IMR-90 (cell line): ENCODE measurements at regions not wholly inside any gene's neighbourhood (a gene's known extent, or its start where the extent isn't known, plus 50 kb on each side); places are given as distances from the start of the nearest gene placed in this dataset.

Source experiments
- ATAC-seq: fragments of 200-7000 bp; cut with Tn5 transposase; 2 replicates; pipeline ENCODE4 v1.9.1; 2020; ENCODE audit warnings: low read depth, mild to moderate bottlenecking, moderate library complexity
- BruUV-seq: library from RNA; stranded (reverse); fragments of 400-500 nt; replicated peaks from 2 replicates; lab custom pipeline; 2021; lab: Mats Ljungman, UMichigan
- CTCF ChIA-PET: fragments of 300-600 bp; formaldehyde crosslinking; extraction: SDS; loops from one replicate; lab custom pipeline; 2021; ENCODE audit warnings: antibody characterized with exemption; lab: Yijun Ruan, JAX
- POLR2A ChIA-PET: fragments of 300-600 bp; sonication (Branson Sonifier 250); formaldehyde crosslinking; loops from one replicate; lab custom pipeline; 2022; ENCODE audit warnings: antibody characterized with exemption; ENCODE audit not compliant: unreplicated experiment; lab: Charles Lee
- DNase-seq: peaks from one replicate; pipeline ENCODE4 v3.0.0; 2013
- H2AFZ ChIP-seq: replicated peaks from 2 replicates; pipeline ENCODE3; 2013; ENCODE audit warnings: low read length, mild to moderate bottlenecking; ENCODE audit not compliant: poor library complexity
- H2AK5ac ChIP-seq: 2 replicates; pipeline ENCODE4 v1.6.1; 2013; ENCODE audit warnings: low read depth, low read length, inconsistent platforms
- H2AK9ac ChIP-seq: replicated peaks from 2 replicates; pipeline ENCODE3; 2013; ENCODE audit warnings: mild to moderate bottlenecking, low read depth, low read length, moderate library complexity; ENCODE audit not compliant: poor library complexity
- H2BK120ac ChIP-seq: 2 replicates; pipeline ENCODE4 v1.6.1; 2013; ENCODE audit warnings: low read depth, low read length, inconsistent platforms
- H2BK15ac ChIP-seq: 3 replicates; pipeline ENCODE4 v1.6.1; 2013; ENCODE audit warnings: low read depth, low read length, inconsistent platforms
- H2BK20ac ChIP-seq: 2 replicates; pipeline ENCODE4 v1.6.1; 2013; ENCODE audit warnings: low read depth, mild to moderate bottlenecking, inconsistent platforms, low read length, moderate library complexity
- H2BK5ac ChIP-seq: 2 replicates; pipeline ENCODE4 v1.6.1; 2013; ENCODE audit warnings: mild to moderate bottlenecking, low read depth, low read length, inconsistent platforms; ENCODE audit not compliant: poor library complexity, severe bottlenecking
- H3K14ac ChIP-seq: replicated peaks from 2 replicates; pipeline ENCODE4 v1.6.1; 2013; ENCODE audit warnings: low read depth, low read length, inconsistent platforms
- H3K18ac ChIP-seq: 2 replicates; pipeline ENCODE4 v1.6.1; 2013; ENCODE audit warnings: low read depth, low read length, control low read depth
- H3K23ac ChIP-seq: 2 replicates; pipeline ENCODE4 v1.6.1; 2013; ENCODE audit warnings: low read depth, low read length, inconsistent platforms
- H3K27ac ChIP-seq: 2 replicates; pipeline ENCODE4 v1.5.1; 2013; ENCODE audit warnings: mild to moderate bottlenecking, control low read depth, low read length; ENCODE audit not compliant: insufficient read depth
- H3K27me3 ChIP-seq: 2 replicates; pipeline ENCODE4 v1.6.1; 2013; ENCODE audit warnings: low read length; ENCODE audit not compliant: control insufficient read depth, insufficient read depth
- H3K36me3 ChIP-seq: 2 replicates; pipeline ENCODE4 v1.6.1; 2013; ENCODE audit warnings: low read length, mixed read lengths; ENCODE audit not compliant: control insufficient read depth, insufficient read depth
- H3K4ac ChIP-seq: 2 replicates; pipeline ENCODE4 v1.6.1; 2013; ENCODE audit warnings: low read depth, low read length, inconsistent platforms
- H3K4me1 ChIP-seq: 2 replicates; pipeline ENCODE4 v1.6.1; 2013; ENCODE audit warnings: low read length, mixed read lengths; ENCODE audit not compliant: control insufficient read depth, insufficient read depth
- H3K4me2 ChIP-seq: 2 replicates; pipeline ENCODE4 v1.6.1; 2013; ENCODE audit warnings: low read depth, mild to moderate bottlenecking, control low read depth, low read length, moderate library complexity
- H3K4me3 ChIP-seq: 2 replicates; pipeline ENCODE4 v1.5.1; 2013; ENCODE audit warnings: low read depth, mild to moderate bottlenecking, control low read depth, low read length, moderate library complexity; ENCODE audit not compliant: insufficient read depth
- H3K56ac ChIP-seq: 2 replicates; pipeline ENCODE4 v1.6.1; 2013; ENCODE audit warnings: low read length, inconsistent platforms; ENCODE audit not compliant: insufficient read depth; ENCODE audit errors: extremely low read depth
- H3K79me1 ChIP-seq, 2 experiments: 2 replicates each; pipeline ENCODE4 v1.6.1; 2013; ENCODE audit warnings: low read length in 2 of 2, inconsistent platforms in 1 of 2, low read depth in 1 of 2
- H3K9ac ChIP-seq: 2 replicates; pipeline ENCODE4 v1.6.1; 2013; ENCODE audit warnings: low read depth, low read length, control low read depth
- H3K9me1 ChIP-seq: 2 replicates; pipeline ENCODE4 v1.6.1; 2013; ENCODE audit warnings: low read length, inconsistent platforms; ENCODE audit not compliant: insufficient read depth
- H3K9me3 ChIP-seq: 2 replicates; pipeline ENCODE4 v1.6.1; 2013; ENCODE audit warnings: low read length; ENCODE audit not compliant: control insufficient read depth, insufficient read depth
- H4K20me1 ChIP-seq: 2 replicates; pipeline ENCODE4 v1.6.1; 2013; ENCODE audit warnings: low read length, inconsistent platforms; ENCODE audit not compliant: insufficient read depth
- H4K5ac ChIP-seq: 2 replicates; pipeline ENCODE4 v1.6.1; 2013; ENCODE audit warnings: mild to moderate bottlenecking, low read depth, low read length, control low read depth
- H4K8ac ChIP-seq, 2 experiments: 2 replicates each; pipeline ENCODE4 v1.6.1; 2013; ENCODE audit warnings: low read depth in 2 of 2, low read length in 2 of 2, control low read depth in 1 of 2, inconsistent platforms in 1 of 2
- H4K91ac ChIP-seq: 2 replicates; pipeline ENCODE4 v1.6.1; 2013; ENCODE audit warnings: low read depth, low read length, inconsistent platforms; ENCODE audit not compliant: insufficient read depth
- BHLHE40 ChIP-seq: fragments of 150-350 bp; IDR thresholded peaks from 2 replicates; pipeline ENCODE4 v1.6.1; 2016; ENCODE audit warnings: mild to moderate bottlenecking, low read depth, low read length
- CEBPB ChIP-seq: IDR thresholded peaks from 2 replicates; pipeline ENCODE4 v1.6.1; 2012; ENCODE audit warnings: low read depth, low read length, improper control_type of control experiment
- CHD1 ChIP-seq: IDR thresholded peaks from 2 replicates; pipeline ENCODE4 v1.6.1; 2012; ENCODE audit warnings: low read depth, low read length, improper control_type of control experiment
- FOS ChIP-seq: fragments of 150-350 bp; IDR thresholded peaks from 2 replicates; pipeline ENCODE4 v1.6.1; 2016; ENCODE audit warnings: low read depth, low read length
- MAFK ChIP-seq: IDR thresholded peaks from 2 replicates; pipeline ENCODE4 v1.6.1; 2012; ENCODE audit warnings: low read depth, low read length, improper control_type of control experiment
- RCOR1 ChIP-seq: IDR thresholded peaks from 2 replicates; pipeline ENCODE4 v1.6.1; 2012; ENCODE audit warnings: mild to moderate bottlenecking, low read length, improper control_type of control experiment; ENCODE audit not compliant: insufficient replicate concordance
- RFX5 ChIP-seq: IDR thresholded peaks from 2 replicates; pipeline ENCODE4 v1.8.0; 2012; ENCODE audit warnings: low read depth, mild to moderate bottlenecking, low read length, moderate library complexity
- WGBS, 2 experiments: methylation state at CpG; one replicate each; pipeline versions ENCODE4 v1.1.5 to v1.1.7; 2013; ENCODE audit warnings: missing lambda C conversion rate in 2 of 2; ENCODE audit not compliant: insufficient read length in 1 of 2; ENCODE audit errors: extremely low coverage in 2 of 2; 5-methylcytosine and 5-hydroxymethylcytosine counted together
- dilution Hi-C: fragments of 300-500 bp; cut with HindIII; formaldehyde crosslinking; loops from one replicate; pipeline ENCODE4 v1.14.3; 2018; ENCODE audit warnings: low sequenced_read_pairs; ENCODE audit not compliant: unreplicated experiment
- in situ Hi-C: fragments of 300-500 bp; cut with MboI; formaldehyde crosslinking; loops from 3 replicates; pipeline ENCODE4 v1.14.3; 2019; ENCODE audit warnings: low sequenced_read_pairs, inconsistent platforms, mixed read lengths
- intact Hi-C: fragments of 100-400 bp; cut with micrococcal nuclease; formaldehyde crosslinking; loops from 2 replicates; pipeline ENCODE4 v1.10.0; 2022
- TF ChIP-seq, protein P1 (sequence below): fragments of 150-350 bp; IDR thresholded peaks from 2 replicates; pipeline ENCODE4 v1.6.1; 2016; ENCODE audit warnings: low read depth, mild to moderate bottlenecking, low read length, moderate library complexity, borderline replicate concordance
- TF ChIP-seq, protein P2 (sequence below): conservative IDR thresholded peaks from 2 replicates; pipeline ENCODE4 v1.5.1; 2012; ENCODE audit warnings: mild to moderate bottlenecking, low read depth, low read length, improper control_type of control experiment

DNA sequence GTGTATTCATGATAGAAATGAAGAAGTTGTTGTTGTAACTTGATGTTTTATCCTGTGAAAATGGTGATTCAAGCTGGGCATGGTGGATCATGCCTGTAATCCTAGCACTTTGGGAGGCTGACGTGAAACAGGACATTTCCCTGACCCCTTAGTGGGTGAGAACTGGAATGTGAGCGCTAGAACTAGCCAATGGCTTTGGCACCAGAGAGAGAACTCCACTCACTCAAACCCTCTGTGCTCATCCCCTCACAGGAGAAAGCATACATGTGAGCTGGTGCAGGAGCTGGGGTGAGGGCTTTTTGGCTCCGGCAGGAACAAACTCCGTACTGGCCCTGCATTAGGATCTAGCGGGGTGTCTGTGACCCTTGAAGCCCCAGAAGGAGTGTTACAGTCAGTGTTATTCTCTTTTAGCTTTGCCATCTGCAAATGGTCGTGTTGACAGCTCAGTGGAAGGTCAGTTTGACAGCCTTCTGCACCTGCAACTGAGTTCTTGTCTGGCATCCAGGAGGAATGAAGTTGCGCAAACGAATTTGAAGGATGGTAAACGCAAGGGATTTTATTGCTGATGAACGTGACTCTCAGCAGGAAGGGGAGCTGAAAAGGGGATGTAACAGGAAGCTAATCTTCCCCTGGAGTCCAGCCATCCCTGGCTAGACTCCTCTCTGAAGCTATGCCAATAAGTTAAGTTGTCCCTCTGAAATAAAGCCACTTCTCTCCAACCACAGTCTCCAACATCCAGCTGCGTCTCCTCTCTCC lies 1016.6 kb upstream of the CADM2 start:
- no peak for DNase-seq
- intact Hi-C loops = no loop called here
- TF ChIP-seq MAFK (no peak), BHLHE40 (no peak), RFX5 (no peak), CEBPB (no peak), CHD1 (no peak), RCOR1 (no peak), FOS (no peak)
- TF ChIP-seq, protein P1, sequence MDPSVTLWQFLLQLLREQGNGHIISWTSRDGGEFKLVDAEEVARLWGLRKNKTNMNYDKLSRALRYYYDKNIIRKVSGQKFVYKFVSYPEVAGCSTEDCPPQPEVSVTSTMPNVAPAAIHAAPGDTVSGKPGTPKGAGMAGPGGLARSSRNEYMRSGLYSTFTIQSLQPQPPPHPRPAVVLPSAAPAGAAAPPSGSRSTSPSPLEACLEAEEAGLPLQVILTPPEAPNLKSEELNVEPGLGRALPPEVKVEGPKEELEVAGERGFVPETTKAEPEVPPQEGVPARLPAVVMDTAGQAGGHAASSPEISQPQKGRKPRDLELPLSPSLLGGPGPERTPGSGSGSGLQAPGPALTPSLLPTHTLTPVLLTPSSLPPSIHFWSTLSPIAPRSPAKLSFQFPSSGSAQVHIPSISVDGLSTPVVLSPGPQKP = no peak
- TF ChIP-seq, protein P2, sequence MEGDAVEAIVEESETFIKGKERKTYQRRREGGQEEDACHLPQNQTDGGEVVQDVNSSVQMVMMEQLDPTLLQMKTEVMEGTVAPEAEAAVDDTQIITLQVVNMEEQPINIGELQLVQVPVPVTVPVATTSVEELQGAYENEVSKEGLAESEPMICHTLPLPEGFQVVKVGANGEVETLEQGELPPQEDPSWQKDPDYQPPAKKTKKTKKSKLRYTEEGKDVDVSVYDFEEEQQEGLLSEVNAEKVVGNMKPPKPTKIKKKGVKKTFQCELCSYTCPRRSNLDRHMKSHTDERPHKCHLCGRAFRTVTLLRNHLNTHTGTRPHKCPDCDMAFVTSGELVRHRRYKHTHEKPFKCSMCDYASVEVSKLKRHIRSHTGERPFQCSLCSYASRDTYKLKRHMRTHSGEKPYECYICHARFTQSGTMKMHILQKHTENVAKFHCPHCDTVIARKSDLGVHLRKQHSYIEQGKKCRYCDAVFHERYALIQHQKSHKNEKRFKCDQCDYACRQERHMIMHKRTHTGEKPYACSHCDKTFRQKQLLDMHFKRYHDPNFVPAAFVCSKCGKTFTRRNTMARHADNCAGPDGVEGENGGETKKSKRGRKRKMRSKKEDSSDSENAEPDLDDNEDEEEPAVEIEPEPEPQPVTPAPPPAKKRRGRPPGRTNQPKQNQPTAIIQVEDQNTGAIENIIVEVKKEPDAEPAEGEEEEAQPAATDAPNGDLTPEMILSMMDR = no peak
- no peak overlapping the region for H4K5ac ChIP-seq
- no peak overlapping the region for H3K4ac ChIP-seq
- no peaks in the 10 kb centered on the region for H3K4me1 ChIP-seq
- ATAC-seq = no peak
- no peak overlapping the region for H2AK9ac ChIP-seq
- H2AK5ac ChIP-seq = no peak overlapping the region
- H3K18ac ChIP-seq = no peak overlapping the region
- dilution Hi-C loops = no loop called here
- H2BK5ac ChIP-seq = no peak overlapping the region
- H3K23ac ChIP-seq = no peak overlapping the region
- H3K4me2 ChIP-seq = no peak overlapping the region
- ChIA-PET CTCF (no interaction called here), POLR2A (no interaction called here)
- no peak overlapping the region for H2AFZ ChIP-seq
- H3K9ac ChIP-seq = no peak overlapping the region
- no peaks in the 10 kb centered on the region for H4K20me1 ChIP-seq
- peaks cover 9% of the 10 kb centered on the region; the same call in 1 of the 2 replicates for H3K9me3 ChIP-seq
- no peak overlapping the region for H3K4me3 ChIP-seq
- no peak overlapping the region for H3K27ac ChIP-seq
- H2BK120ac ChIP-seq = no peak overlapping the region
- no peaks in the 10 kb centered on the region for H3K36me3 ChIP-seq
- H4K8ac ChIP-seq = no peak overlapping the region
- H3K79me1 ChIP-seq = no peaks in the 10 kb centered on the region
- in situ Hi-C loops = no loop called here
- BruUV-seq = no TSS peak
- 39% methylated on average over 5 of the region's 11 CpGs; no CpG with 5 or more reads in 1 of the 2 experiments for WGBS, 2 experiments
- H3K14ac ChIP-seq = no peak overlapping the region
- H3K56ac ChIP-seq = no peak overlapping the region
- H2BK15ac ChIP-seq = no peak overlapping the region
- H3K27me3 ChIP-seq = no peaks in the 10 kb centered on the region
- no peaks in the 10 kb centered on the region for H3K9me1 ChIP-seq
- H4K91ac ChIP-seq = no peak overlapping the region
- H2BK20ac ChIP-seq = no peak overlapping the region
